ENCODE measurements at regions not wholly inside any gene's neighbourhood (a gene's known extent, or its start where the extent isn't known, plus 50 kb on each side); places are given as distances from the start of the nearest gene placed in this dataset.

- no peak for DNase-seq
Measured at GRCh38 chr17:79183293-79184158, 108.9 kb downstream of the ENGASE start.

DNA sequence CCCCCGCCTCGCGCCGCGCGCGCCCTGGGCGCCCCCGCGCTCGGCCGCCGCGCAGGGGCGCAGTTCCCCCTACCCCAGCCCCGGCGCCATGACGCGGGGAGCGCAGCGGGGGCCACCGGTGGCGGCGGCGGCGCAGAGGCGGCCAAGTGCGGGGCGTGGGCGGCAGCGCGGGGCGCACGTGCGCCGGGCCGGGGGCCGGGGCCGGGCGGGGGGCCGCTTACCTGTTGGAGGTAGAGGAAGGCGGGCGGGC, 108.3 kb downstream of the ENGASE start:
- DNase-seq: no peak

DNA sequence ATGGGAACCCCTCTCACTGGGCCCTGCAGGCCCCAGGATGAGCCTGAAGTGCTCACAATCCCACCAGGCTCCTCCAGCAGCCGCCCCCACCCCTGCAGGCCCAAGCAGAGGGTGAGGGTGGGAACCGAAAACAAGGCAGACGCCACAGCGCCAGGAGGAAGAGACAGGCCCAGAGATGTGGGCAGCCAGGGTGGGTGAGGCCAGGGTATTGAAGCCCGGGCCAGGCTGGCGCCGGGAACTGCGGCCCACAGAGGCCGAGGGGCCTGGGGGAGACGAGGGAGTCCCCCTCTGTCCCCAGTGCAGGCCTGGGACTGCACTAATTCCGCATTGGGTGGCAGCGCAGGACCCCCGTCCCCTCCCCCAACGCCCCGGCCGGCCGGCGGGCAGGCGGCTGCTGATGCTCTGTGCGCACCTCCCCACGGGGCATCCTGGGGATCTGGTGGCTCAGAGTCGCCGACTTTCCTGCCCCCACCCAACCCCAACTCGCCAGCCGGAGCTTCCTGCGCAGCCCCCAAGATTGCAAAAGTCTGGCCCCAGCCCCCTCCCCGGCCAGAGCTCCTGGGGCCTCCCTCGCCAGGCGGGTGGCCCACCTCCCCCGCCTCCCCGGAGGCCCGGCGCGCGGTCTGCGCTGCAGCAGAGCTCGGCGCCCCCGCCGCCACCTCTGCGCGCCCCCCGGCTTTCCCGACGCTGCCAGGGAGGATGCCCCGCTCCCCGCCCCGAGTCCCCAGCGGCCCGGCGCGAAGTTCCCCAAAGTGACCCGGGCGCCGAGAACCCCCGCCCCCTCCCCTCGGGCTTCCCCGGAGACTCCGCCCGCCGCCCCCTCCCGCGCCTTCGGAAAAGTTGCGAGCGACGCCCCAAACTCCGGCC, 107.8 kb downstream of the ENGASE start:
- DNase-seq: no peak

GRCh38 chr17:79180358-79181005, 105.9 kb downstream of the ENGASE start:
- no peak for DNase-seq

- no peak for DNase-seq
Measured at GRCh38 chr17:79179334-79179733, 104.7 kb downstream of the ENGASE start.

GRCh38 chr17:79177877-79178276, 103.3 kb downstream of the ENGASE start:
- DNase-seq: no peak

DNA sequence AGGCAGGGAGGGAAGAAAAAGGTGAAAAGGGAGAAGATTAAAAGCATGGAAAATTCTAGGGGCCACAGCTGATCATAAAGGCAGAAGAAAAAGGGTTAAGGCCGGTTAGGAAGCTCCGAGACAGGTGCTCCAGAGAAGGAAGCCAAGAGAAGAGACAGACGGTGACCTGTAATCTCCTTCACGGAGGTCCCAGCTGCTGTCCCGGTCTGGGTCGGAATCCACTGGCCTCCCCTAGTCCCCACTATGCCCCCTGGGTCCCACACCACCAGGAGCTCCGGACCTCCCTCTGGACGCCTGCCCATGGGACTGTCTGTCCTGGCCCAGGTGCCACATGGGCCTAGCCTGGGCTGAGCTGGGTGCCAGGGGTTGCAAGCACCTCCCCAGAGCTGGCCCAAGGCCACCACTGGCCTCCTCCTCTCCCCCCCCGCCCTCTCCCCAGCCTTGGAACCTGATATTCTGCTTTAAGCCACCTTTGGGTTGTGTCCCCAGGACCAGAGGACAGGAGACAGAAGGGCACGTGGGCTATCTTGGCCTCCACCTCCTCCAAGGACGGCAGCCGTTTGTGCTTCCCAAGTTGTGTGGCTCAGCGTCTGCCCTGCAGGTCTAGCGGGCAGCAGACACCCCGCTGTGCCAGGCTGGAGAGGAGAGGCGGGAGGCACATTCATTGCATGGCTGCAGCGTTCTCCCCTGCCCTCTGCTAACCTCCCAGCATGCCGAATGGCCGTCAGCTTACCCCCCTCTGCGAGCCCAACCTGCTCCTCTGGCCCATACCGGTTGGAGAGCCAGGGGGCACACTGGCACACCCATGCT, 102.4 kb downstream of the ENGASE start:
- DNase-seq: no peak

DNA sequence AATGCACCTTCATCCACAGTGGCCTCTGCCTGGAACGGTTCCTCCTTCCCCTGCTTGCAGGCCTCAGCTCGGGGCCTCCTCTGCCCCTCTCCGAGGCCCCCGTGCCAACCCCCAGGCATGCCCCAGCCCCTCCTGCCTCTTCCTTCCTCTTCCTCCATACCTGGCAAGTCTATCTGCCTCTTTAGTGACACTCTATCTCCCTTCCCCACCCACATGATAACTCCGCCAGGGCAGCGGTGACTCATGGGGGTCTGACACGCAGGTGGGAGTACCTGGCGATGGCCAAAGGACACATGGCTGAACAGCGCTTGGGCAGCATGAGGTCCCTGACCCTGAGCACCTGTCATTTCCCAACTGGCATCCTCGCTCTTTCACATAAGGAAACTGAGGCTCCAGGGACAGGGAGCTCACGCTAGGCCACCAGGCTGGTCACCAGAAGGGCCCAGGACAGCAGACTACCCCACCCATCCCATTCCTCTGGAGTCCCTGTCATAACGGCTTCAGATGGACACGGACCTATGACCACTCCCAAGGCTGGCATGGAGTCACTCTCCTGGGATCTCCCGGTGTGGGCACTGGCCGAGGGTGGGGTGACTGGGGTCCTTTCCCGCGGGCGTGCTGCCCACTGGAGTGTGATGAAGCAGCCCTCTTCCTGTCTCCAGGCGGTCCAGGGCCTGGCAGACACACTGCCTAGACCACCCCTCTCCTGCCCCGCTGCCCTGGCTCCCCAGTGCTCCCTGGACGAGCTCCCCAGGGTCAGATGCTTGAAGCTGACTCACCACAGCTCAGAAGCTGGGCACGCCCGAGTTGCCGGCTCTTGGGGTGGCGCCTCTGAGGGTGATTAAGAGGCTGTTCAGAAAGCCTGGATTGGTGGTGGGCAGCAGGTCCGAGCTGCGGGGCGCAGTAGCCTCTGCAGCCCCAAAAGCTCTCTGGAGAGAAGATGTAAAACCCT, 100.6 kb downstream of the ENGASE start:
- no peak for DNase-seq

DNA sequence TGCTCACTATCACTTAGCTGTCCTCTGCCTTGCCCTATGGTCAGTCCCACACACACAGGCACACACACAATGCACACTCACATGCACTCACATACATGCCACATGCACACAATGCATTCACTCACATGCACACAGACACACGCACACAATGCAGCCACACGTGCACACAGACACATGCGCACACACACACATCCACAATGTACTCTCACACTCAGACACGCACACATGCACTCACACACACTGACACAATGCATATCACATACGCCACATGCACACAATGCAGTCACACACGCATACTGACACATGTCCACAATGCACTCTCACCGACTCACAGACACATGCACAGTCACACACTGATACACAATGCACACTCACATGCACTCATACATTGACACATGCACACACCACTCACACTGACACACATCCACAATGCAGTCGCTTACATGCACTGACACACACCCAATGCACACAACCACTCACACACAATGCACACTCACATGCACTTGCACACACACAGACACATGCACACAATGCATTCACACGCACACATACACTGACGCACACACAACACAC, 99.7 kb downstream of the ENGASE start:
- DNase-seq: no peak

GRCh38 chr17:79171188-79171587, 96.6 kb downstream of the ENGASE start:
- DNase-seq: no peak

- DNase-seq: no peak
Measured at GRCh38 chr17:79169861-79170260, 95.2 kb downstream of the ENGASE start.

GRCh38 chr17:79169366-79169765, 94.7 kb downstream of the ENGASE start:
- no peak for DNase-seq

GRCh38 chr17:79168486-79169055, 93.9 kb downstream of the ENGASE start:
- no peak for DNase-seq

GRCh38 chr17:79167486-79167885, 92.9 kb downstream of the ENGASE start:
- no peak for DNase-seq

GRCh38 chr17:79165756-79166473, 91.3 kb downstream of the ENGASE start:
- no peak for DNase-seq

DNA sequence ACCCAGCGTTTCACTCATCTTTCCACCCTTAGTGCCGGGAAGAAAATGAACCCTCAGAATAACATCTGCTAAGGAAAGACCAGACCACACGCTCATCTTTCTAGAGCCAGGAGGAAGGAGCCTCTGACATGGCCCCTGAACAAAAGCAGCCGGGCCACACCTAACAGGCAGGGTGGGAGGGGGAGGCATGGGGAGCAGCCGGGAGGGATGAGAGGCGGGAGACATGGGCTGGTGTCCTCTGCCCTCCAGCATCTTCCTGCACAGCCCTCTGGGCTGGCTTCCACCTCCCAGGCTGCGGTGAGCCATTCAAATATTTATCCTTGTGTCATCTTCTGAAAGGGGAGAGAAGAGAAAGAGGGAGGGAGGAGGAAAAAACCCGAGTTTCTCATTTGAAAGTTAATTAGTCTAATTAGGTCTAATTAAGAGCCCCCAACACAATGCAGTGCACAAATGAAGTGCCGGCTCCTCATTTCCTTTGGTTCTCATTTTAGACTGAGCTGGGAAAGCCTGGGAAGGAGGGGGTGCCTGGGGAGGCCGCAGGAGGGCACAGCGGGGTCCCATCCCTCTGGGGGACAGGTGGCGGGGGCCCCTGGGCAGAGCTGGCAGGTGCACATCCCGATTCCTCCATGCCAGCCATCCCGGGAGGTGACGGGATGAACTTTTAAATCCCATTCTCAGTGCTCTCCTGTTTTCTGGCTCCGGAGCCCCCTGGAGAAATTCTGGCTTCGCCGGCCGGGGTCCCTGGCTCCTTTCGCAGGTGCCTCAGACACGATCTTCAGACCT, 90.5 kb downstream of the ENGASE start:
- no peak for DNase-seq

DNA sequence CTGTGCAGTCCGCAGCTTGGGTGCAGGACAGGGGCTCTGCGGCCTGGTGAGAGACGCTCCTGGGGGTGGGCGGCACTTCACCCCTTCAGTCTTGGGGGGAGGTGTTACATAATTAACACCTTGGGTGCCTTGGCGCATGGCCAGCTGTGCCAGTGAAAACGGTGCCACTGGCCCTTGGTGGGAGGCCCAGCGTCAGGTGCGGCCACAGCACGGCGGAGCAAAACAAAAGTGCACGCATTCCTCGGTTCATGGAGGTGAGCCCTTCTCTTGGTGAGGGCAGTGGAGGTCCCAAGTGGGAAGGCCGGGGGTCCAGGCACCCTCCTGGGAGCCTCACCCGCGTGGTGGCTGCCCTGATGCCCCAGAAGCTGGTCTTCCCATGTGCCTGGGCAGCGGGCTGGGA, 89.8 kb downstream of the ENGASE start:
- DNase-seq: no peak

- no peak for DNase-seq
Measured at GRCh38 chr17:79163071-79163470, 88.4 kb downstream of the ENGASE start.

All from activated T-cell treated with anti-CD3 and anti-CD28 coated beads, Interleukin-2, amount 50 U/mL, for 1 hour (primary cell).